ENCODE measurements at regions not wholly inside any gene's neighbourhood (a gene's known extent, or its start where the extent isn't known, plus 50 kb on each side); places are given as distances from the start of the nearest gene placed in this dataset.

DNA sequence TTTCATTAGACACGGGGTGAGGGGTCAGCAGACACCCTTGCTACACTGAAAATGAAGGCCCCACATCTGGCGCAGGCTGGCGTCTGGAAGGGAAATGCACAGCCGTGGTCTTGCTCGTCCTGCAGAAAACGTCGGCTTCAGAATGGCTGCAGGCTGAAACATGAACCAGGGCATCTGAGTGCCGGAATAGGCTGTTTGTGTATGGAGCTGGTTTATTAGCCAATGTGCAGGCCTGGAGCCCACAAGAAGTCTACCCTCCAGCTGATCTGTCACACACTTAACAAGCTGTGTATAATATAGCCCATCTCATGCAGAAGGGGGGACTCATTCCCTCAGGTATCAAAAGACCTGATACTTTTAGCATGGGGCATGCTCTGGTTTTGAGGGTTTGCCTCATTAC, 153.4 kb upstream of the SOX11 start:
- no peak for TF ChIP-seq ZNF423 (tag by site-specific recombination; IDR thresholded peaks at IDR 0.05)
- no peak for TF ChIP-seq CTCF (tag by site-specific recombination; IDR thresholded peaks at IDR 0.05)
- TF ChIP-seq ZNF121 (tag by site-specific recombination; IDR thresholded peaks at IDR 0.05) = no peak
- no peak for TF ChIP-seq ZFP37 (tag by site-specific recombination; IDR thresholded peaks at IDR 0.05)
- TF ChIP-seq KLF9 (tag by site-specific recombination; IDR thresholded peaks at IDR 0.05; ENCODE audit: low read depth) = no peak
- no peak for TF ChIP-seq MYNN (tag by site-specific recombination; IDR thresholded peaks at IDR 0.05; ENCODE audit: borderline replicate concordance)
- TF ChIP-seq ZNF140 (tag by site-specific recombination; IDR thresholded peaks at IDR 0.05) = no peak
- no peak for TF ChIP-seq ZFP3 (tag by site-specific recombination; IDR thresholded peaks at IDR 0.05; ENCODE audit: low read depth)
